Activated T-helper 17 cell treated with anti-CD3 and anti-CD28 coated beads, Interleukin-2, amount 50 U/mL, for 72 hours (primary cell): ENCODE measurements at regions not wholly inside any gene's neighbourhood (a gene's known extent, or its start where the extent isn't known, plus 50 kb on each side); places are given as distances from the start of the nearest gene placed in this dataset.

ENCODE experiments used
- ATAC-seq: fragments of 150-1000 bp; cut with Tn5 transposase; replicated peaks from 2 replicates; pipeline ENCODE4 v1.10.0; 2021; ENCODE audit warnings: mild to moderate bottlenecking, moderate library complexity
- H3K27ac Mint-ChIP-seq: one replicate; pipeline ENCODE4 v1.8.0; 2022; ENCODE audit warnings: mixed read lengths
- H3K27me3 Mint-ChIP-seq: one replicate; pipeline ENCODE4 v1.8.0; 2022; ENCODE audit warnings: mixed read lengths
- H3K36me3 Mint-ChIP-seq: one replicate; pipeline ENCODE4 v1.8.0; 2022; ENCODE audit warnings: low read depth, mild to moderate bottlenecking, mixed read lengths
- H3K4me1 Mint-ChIP-seq: one replicate; pipeline ENCODE4 v1.8.0; 2022; ENCODE audit warnings: mixed read lengths
- H3K4me3 Mint-ChIP-seq: one replicate; pipeline ENCODE4 v1.8.0; 2022; ENCODE audit warnings: mild to moderate bottlenecking, mixed read lengths
- H3K9me3 Mint-ChIP-seq: one replicate; pipeline ENCODE4 v1.8.0; 2022; ENCODE audit warnings: mixed read lengths

DNA sequence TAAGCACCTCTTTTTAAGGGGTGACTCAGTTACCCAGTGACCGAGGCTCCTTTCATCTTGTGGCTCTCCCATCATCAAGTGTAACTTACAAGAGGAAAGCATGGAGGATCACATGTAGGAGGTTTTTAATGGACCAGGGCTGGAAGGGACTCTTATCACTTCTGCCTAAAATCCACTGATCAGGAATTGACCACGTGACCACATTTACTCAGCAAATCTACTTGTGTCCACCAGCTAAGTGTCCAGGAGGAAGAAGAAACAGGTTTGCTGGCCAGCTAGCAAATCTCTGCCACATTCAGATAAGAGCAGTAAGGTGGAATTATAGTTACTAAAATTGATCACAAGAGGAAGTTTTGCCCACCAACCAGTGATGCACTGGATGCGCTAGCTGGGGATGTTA is 486.0 kb downstream of the ENC1 start:
- ATAC-seq, result no peak
- H3K27ac Mint-ChIP-seq, result no peak overlapping the region
- no peaks in the 10 kb centered on the region for H3K9me3 Mint-ChIP-seq
- peaks cover 20% of the 10 kb centered on the region for H3K27me3 Mint-ChIP-seq
- H3K36me3 Mint-ChIP-seq, result no peaks in the 10 kb centered on the region
- no peaks in the 10 kb centered on the region for H3K4me1 Mint-ChIP-seq
- H3K4me3 Mint-ChIP-seq, result no peak overlapping the region

DNA sequence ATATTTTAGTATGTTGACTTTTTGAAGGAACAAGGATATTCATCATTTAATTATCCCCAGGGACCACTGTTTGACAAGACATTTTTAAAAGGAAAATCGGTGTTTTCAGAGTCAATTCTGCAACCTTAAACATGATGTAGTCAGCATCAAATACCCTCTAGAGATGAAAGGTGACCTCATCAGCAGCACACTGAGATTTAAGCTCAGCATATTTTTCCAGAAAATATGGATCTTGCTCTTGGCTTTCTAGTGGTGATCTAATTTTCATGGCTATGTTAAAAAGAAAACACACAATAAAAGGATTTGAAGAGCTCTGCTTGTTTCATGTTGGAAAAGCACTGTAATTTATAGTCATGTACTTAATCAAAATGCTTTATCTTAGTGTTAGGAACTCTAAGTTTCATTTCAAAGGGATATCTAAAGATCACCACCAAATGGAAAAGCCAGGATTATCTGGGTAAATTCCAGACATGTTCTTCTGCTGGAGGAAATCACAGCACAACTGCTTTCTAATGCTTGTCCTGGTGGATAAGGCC is 487.2 kb downstream of the ENC1 start:
- Mint-ChIP-seq H3K4me3 (no peak overlapping the region), H3K27ac (no peak overlapping the region), H3K9me3 (no peaks in the 10 kb centered on the region), H3K36me3 (no peaks in the 10 kb centered on the region), H3K4me1 (no peaks in the 10 kb centered on the region), H3K27me3 (peaks cover 19% of the 10 kb centered on the region)
- ATAC-seq, result no peak

DNA sequence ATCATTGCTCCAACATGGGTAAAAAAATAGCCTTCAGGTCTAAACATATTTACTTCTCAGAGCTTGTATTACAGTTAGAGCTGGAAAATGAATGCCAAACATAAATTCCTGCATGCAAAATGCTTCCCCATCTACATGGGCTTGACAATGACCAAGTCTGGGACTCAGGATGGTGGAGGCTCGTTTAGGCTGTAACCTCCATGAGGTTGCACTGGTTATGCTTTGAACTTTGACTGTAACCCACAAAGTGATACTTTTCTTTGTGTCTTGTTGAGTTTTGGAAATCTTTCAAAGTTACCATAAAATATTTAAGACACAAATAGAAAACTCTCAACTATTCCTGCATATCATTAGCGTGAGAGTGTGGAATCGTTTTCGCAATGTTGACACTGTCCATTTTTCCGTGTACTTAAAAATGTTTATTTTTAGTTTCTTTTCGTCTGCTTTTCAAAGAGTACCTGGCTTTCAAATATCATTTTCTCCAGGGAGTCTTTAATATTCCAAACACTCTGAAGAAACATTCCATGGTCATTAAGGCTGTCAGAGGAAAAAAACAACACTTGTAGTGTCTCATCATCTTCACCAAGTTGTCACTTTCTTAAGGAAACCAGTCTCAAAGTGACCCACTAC is 487.8 kb downstream of the ENC1 start:
- H3K27me3 Mint-ChIP-seq, result peaks cover 21% of the 10 kb centered on the region

DNA sequence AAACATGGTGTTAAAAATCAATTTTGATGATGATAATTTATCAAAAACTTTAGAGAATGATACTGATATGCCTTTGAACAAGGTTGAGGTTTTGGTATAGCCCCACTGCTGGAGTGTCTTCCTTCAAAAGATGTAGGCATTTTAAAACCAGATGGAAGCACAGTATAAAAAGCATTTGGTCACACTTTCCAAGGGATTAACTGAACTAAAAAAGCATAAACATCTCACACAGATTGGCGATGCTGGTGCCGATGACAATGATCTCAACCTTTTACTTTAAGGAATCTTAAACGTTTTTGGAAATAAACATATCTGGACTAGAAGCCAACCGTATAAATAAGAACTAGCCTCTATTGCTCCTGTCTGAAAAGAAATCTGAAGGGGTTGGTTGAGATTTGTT is 488.4 kb downstream of the ENC1 start:
- H3K4me1 Mint-ChIP-seq, result no peaks in the 10 kb centered on the region
- peaks cover 21% of the 10 kb centered on the region for H3K27me3 Mint-ChIP-seq
- H3K4me3 Mint-ChIP-seq, result no peak overlapping the region
- ATAC-seq, result no peak
- no peak overlapping the region for H3K27ac Mint-ChIP-seq
- no peaks in the 10 kb centered on the region for H3K9me3 Mint-ChIP-seq
- no peaks in the 10 kb centered on the region for H3K36me3 Mint-ChIP-seq

More for the DNA sequence above, 487.8 kb downstream of the ENC1 start:
- no peak overlapping the region for H3K27ac Mint-ChIP-seq
- H3K9me3 Mint-ChIP-seq, result no peaks in the 10 kb centered on the region
- H3K36me3 Mint-ChIP-seq, result no peaks in the 10 kb centered on the region
- no peak overlapping the region for H3K4me3 Mint-ChIP-seq
- no peak for ATAC-seq
- no peaks in the 10 kb centered on the region for H3K4me1 Mint-ChIP-seq

DNA sequence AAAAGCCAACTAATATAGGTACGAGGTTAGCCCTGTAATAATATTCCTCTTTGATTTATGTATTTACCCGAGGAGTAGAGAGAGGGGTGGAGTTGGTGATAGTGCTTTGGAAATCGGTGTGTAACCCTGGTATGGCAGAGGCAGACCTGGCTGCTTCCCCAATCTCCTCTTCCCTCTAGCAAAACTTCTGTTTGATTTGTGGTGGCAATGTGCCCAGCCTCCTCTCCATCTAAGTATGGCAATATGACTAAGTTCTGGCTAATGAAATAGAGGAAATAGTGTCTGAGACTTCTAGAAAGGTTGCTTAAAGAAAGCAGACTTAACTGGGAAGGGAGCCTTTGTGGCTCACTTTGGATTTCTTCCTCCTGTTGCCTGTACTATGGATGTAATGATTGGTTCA is 491.1 kb downstream of the ENC1 start:
- ATAC-seq, result no peak
- H3K36me3 Mint-ChIP-seq, result no peaks in the 10 kb centered on the region
- no peak overlapping the region for H3K4me3 Mint-ChIP-seq
- peaks cover 28% of the 10 kb centered on the region for H3K27me3 Mint-ChIP-seq
- H3K4me1 Mint-ChIP-seq, result no peaks in the 10 kb centered on the region
- no peaks in the 10 kb centered on the region for H3K9me3 Mint-ChIP-seq
- no peak overlapping the region for H3K27ac Mint-ChIP-seq

DNA sequence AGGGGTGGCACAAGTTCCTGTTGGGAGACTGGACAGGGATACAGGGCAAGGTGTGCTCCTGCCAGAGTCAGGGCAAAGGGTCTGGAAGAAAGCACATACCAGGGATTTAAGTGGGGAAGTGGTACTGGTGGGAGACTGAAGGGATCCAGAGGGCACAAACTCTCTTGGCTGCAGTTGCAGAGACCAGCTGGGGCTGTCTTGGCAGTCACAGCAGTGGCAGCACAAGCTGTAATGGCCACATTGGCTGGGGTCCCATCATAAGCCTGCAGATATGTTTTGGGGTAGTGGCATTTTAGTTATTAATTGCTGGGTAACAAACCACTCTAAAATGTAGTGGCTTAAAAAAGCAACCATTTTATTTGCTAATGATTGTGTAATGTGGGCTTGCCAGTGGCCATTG is 492.2 kb downstream of the ENC1 start:
- H3K9me3 Mint-ChIP-seq, result no peaks in the 10 kb centered on the region
- H3K4me1 Mint-ChIP-seq, result no peaks in the 10 kb centered on the region
- H3K27ac Mint-ChIP-seq, result no peak overlapping the region
- peaks cover 35% of the 10 kb centered on the region for H3K27me3 Mint-ChIP-seq
- H3K4me3 Mint-ChIP-seq, result no peak overlapping the region
- no peak for ATAC-seq
- H3K36me3 Mint-ChIP-seq, result no peaks in the 10 kb centered on the region

DNA sequence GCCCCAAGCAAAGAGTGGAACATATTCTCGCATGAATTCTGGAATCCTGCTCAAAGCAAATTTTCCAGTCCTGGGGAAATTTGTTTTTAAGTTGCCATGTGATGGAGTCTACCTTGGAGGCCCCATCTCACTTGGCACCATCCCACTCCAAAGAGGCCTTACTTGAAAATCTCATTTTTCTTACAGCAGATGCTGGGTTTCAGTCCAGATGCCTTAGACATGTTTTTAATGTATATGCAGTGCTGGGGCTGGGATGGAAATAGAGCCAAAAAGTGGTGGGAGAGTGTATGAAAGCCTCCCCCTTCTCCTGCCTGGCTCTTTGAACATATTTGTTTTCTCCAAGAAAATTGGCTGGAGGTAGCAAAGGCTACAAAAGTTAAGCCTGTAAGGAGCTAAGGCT is 493.7 kb downstream of the ENC1 start:
- H3K4me3 Mint-ChIP-seq, result no peak overlapping the region
- H3K27me3 Mint-ChIP-seq, result peaks cover 31% of the 10 kb centered on the region
- no peaks in the 10 kb centered on the region for H3K4me1 Mint-ChIP-seq
- ATAC-seq, result no peak
- no peaks in the 10 kb centered on the region for H3K36me3 Mint-ChIP-seq
- H3K9me3 Mint-ChIP-seq, result no peaks in the 10 kb centered on the region
- H3K27ac Mint-ChIP-seq, result no peak overlapping the region

DNA sequence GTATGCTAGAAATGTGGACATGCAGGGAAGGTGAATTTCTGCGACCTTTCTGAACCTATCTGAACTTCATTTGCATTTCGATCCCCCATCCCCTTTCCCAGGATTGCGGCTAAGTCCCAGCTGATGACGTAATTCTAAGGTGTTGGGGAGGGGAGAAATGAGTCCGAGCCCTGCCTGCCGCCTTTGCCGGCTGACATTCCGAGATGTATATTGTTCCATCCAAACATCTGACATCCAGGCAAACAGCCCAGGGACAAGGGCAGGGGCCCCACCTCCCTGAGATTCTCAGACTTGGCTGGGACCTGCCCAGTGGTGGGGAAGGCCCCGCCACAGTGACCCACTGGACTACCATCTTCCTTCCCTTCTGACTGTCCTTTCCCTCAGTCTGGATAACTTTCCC is 494.6 kb downstream of the ENC1 start:
- Mint-ChIP-seq H3K36me3 (no peaks in the 10 kb centered on the region), H3K9me3 (no peaks in the 10 kb centered on the region), H3K4me1 (no peaks in the 10 kb centered on the region), H3K4me3 (no peak overlapping the region), H3K27me3 (peaks cover 26% of the 10 kb centered on the region), H3K27ac (no peak overlapping the region)
- ATAC-seq, result no peak

DNA sequence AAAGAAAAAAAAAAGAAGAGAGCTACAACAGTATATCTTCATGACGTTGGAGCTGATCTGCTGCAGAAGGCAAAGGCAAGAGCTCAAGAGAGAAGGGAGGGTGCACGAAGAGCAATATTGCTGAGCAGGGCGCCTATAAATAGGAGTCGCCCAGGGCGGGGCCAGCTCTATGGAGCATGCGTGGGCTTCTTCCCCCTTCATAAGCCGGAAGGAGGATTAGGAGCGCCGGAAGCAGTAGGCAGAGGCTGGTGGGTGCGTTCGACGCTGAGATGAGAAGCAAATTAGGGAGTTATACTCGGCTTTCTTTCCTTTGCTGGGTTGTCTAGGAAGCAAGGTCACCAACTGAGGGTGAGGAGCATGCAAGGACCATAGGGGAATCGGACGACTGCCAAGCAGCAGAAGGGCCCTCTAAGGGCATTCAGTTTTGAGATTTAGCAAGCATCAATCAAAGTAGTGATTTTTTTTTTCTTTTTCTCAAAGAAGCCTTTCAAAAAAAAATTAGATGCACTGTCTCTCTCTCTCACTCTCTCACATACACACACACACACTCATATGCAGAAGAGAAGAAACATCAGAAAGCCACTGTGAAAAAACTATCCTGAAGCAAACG is 496.7 kb downstream of the ENC1 start:
- H3K27ac Mint-ChIP-seq, result no peak overlapping the region
- no peak overlapping the region for H3K4me3 Mint-ChIP-seq
- peaks cover 22% of the 10 kb centered on the region for H3K27me3 Mint-ChIP-seq
- no peaks in the 10 kb centered on the region for H3K4me1 Mint-ChIP-seq
- no peaks in the 10 kb centered on the region for H3K9me3 Mint-ChIP-seq
- no peak for ATAC-seq
- H3K36me3 Mint-ChIP-seq, result no peaks in the 10 kb centered on the region

DNA sequence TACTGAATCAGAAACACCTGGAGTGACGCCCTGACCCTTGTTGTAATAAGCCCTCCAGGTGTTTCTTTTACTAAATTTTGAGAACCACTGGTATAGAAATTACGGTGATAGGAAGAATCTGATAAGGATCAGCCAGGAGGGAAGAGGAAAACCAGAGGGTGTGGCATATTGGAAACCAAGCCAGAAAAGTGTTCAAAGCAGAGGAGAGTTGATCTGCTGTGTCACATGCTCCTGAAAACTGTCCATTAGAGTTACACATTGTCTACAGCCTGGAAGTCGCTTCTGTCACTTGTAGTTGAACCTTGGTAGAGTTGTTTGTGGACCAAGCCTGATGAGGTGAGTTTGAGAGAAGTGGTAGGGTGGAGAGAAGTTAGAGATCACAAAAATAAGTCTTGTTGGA is 497.4 kb downstream of the ENC1 start:
- no peak overlapping the region for H3K27ac Mint-ChIP-seq
- H3K9me3 Mint-ChIP-seq, result no peaks in the 10 kb centered on the region
- no peak overlapping the region for H3K4me3 Mint-ChIP-seq
- no peaks in the 10 kb centered on the region for H3K4me1 Mint-ChIP-seq
- ATAC-seq, result no peak
- H3K36me3 Mint-ChIP-seq, result no peaks in the 10 kb centered on the region
- peaks cover 20% of the 10 kb centered on the region for H3K27me3 Mint-ChIP-seq

DNA sequence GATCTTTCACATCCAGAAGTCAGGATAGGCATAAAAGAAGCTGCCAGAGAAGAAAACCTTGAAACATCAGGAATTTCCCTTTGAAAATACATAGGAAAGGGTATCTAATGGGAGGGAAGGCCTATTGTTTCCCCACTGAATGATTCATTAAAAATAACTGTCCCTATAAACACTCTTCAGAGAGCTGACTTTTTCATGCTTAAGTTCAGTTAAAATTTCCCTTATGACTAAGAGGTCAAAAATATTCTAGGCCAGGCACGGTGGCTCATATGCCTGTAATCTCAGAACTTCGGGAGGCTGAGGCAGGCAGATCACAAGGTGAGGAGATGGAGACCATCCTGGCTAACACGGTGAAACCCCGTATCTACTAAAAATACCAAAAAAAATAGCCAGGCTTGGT is 499.5 kb downstream of the ENC1 start:
- no peak overlapping the region for H3K4me3 Mint-ChIP-seq
- no peaks in the 10 kb centered on the region for H3K4me1 Mint-ChIP-seq
- no peak overlapping the region for H3K27ac Mint-ChIP-seq
- H3K27me3 Mint-ChIP-seq, result peaks cover 21% of the 10 kb centered on the region
- no peak for ATAC-seq
- no peaks in the 10 kb centered on the region for H3K36me3 Mint-ChIP-seq
- H3K9me3 Mint-ChIP-seq, result no peaks in the 10 kb centered on the region

DNA sequence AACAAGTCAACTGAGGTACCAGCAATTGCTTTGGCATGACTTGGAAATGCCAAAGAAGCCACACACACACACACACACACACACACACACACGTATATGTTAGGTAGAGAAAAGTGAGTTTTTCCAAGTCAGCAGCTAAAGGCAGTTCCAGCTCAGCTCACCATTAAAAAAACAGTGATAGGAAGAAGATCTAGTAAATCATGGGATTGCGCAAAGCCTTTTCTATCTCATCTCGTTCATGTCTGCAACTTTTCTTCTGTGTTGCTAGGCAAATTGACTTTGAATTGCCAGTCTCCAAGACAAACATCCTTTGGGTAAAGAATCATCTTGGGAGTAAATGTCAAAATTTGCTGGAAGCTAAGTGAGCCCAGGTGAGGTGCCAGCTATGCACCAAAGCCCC is 500.1 kb downstream of the ENC1 start:
- Mint-ChIP-seq H3K4me3 (no peak overlapping the region), H3K4me1 (no peaks in the 10 kb centered on the region), H3K9me3 (no peaks in the 10 kb centered on the region), H3K27ac (no peak overlapping the region), H3K27me3 (peaks cover 27% of the 10 kb centered on the region), H3K36me3 (no peaks in the 10 kb centered on the region)
- no peak for ATAC-seq

DNA sequence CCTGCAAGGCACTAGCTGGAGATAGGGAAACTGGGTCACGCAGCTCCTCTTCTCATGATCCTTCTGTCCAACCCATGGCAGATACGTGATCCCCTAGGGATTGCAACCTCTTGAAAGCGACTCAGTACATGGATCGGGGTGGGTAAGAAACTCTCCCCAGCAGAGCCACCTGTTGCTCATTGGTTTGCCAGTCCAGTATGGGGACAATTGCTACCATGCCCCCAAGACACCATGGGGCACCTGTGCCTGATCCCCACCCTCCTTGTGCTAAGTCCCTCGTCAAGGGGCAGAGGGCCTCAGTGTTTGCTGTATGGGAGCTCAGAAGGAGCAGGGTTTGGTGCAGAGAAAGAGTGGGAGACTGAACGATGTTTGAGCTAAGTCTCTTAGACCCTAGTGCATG is 500.9 kb downstream of the ENC1 start:
- H3K36me3 Mint-ChIP-seq, result no peaks in the 10 kb centered on the region
- no peak overlapping the region for H3K4me3 Mint-ChIP-seq
- no peaks in the 10 kb centered on the region for H3K4me1 Mint-ChIP-seq
- ATAC-seq, result no peak
- no peak overlapping the region for H3K27ac Mint-ChIP-seq
- no peaks in the 10 kb centered on the region for H3K9me3 Mint-ChIP-seq
- H3K27me3 Mint-ChIP-seq, result peaks cover 23% of the 10 kb centered on the region

DNA sequence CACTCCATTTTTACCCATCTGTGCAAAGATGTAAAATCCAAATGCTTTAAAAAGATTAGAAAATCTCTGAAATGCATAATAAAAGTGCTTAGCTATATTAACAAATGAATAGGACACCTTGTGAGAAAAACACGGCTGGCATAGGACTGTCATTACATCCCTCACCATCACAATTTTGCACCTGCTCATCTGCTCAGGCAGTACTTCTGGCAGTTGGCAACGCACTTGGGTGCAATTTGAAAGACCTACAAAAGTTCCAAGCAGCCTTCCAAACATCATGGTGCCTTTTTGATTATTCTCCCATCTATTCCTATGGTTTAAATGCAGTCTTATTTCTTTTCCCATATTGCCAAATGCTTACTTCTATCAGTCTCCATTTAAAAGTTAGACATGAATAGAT is 501.8 kb downstream of the ENC1 start:
- no peaks in the 10 kb centered on the region for H3K36me3 Mint-ChIP-seq
- H3K27ac Mint-ChIP-seq, result no peak overlapping the region
- peaks cover 15% of the 10 kb centered on the region for H3K27me3 Mint-ChIP-seq
- no peak overlapping the region for H3K4me3 Mint-ChIP-seq
- no peak for ATAC-seq
- H3K9me3 Mint-ChIP-seq, result no peaks in the 10 kb centered on the region
- H3K4me1 Mint-ChIP-seq, result no peaks in the 10 kb centered on the region

DNA sequence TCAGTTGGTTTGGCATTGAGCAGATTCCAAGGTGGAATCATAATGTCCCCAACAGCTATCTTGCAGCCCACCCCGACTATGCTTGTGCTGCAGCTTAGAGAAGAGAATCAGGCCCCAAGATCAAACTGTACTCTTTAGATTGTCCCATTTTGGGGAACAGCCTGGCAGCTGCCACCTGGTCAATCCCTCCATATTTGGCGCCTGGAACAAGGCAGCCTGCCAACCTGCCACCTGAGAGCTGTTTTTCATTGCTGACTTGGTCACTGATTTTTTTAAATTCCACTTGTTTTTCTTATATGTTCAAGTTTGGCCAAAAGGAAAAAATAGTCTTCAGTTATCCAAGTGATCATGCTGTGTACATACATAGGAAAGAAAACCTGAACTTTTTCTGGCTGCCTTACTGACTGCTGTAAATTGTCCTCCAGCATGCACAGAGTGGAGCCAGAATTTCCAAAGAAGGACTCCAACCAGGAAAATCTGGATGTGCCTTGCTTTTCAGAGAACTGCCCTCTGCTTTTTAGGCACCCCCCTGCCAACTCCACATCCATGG is 504.2 kb downstream of the ENC1 start:
- no peaks in the 10 kb centered on the region for H3K36me3 Mint-ChIP-seq
- no peaks in the 10 kb centered on the region for H3K9me3 Mint-ChIP-seq
- H3K4me3 Mint-ChIP-seq, result no peak overlapping the region
- H3K27ac Mint-ChIP-seq, result no peak overlapping the region
- no peaks in the 10 kb centered on the region for H3K4me1 Mint-ChIP-seq
- peaks cover 13% of the 10 kb centered on the region for H3K27me3 Mint-ChIP-seq
- ATAC-seq, result no peak
